Neural cell (in vitro differentiated cells): ENCODE measurements at regions not wholly inside any gene's neighbourhood (a gene's known extent, or its start where the extent isn't known, plus 50 kb on each side); places are given as distances from the start of the nearest gene placed in this dataset.

Experiments
- EP300 ChIP-seq: fragments of 450-650 bp; conservative IDR thresholded peaks from 2 replicates; pipeline ENCODE4 v1.6.1; 2014; ENCODE audit warnings: antibody characterized with exemption, mild to moderate bottlenecking, moderate library complexity; ENCODE audit not compliant: poor library complexity, severe bottlenecking
- EZH2 ChIP-seq: fragments of 200-600, 300-800 bp; shearing (Covaris generic), sonication (generic); IDR thresholded peaks from 2 replicates; pipeline ENCODE4 v1.6.1; 2014; ENCODE audit warnings: antibody characterized with exemption, low read length, borderline replicate concordance, mild to moderate bottlenecking; ENCODE audit not compliant: insufficient read depth, poor library complexity, severe bottlenecking
- MXI1 ChIP-seq: fragments of 450-650 bp; conservative IDR thresholded peaks from 2 replicates; pipeline ENCODE4 v1.6.1; 2014; ENCODE audit warnings: antibody characterized with exemption, mild to moderate bottlenecking; ENCODE audit not compliant: poor library complexity, severe bottlenecking
- POLR2AphosphoS5 ChIP-seq: IDR thresholded peaks from 2 replicates; pipeline ENCODE4 v1.6.1; 2012
- RAD21 ChIP-seq: fragments of 450-650 bp; conservative IDR thresholded peaks from 2 replicates; pipeline ENCODE4 v1.6.1; 2014; ENCODE audit warnings: antibody characterized with exemption, mild to moderate bottlenecking, moderate library complexity
- TAF1 ChIP-seq: IDR thresholded peaks from 2 replicates; pipeline ENCODE4 v1.6.1; 2012; ENCODE audit warnings: low read depth
- TF ChIP-seq, protein P1 (sequence below): fragments of 450-650 bp; IDR thresholded peaks from 2 replicates; pipeline ENCODE4 v1.5.1; 2014; ENCODE audit warnings: antibody characterized with exemption, mild to moderate bottlenecking, moderate library complexity; ENCODE audit not compliant: poor library complexity, severe bottlenecking
- TF ChIP-seq, protein P2 (sequence below): IDR thresholded peaks from 2 replicates; pipeline ENCODE4 v1.6.1; 2012; ENCODE audit warnings: borderline replicate concordance

DNA sequence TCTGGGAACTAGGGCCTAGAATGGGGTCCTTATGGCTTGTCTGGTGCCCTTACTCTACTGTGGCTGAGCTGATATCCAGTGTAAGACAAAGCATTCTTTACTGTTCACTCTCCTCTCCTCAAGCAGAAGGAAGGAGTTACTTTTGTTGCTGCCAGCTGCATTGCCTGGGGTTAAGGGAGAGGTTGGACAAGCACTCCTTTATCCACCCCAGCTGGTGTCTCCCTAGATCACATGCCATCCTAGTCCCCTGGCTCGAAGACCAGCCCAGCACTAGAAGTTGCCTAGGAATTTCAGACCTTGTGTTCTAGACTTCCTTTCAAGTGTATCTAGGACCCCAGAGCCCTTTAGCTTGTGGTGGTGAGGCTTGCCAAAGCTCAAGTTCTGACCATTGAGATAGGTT is 1051.5 kb upstream of the C9orf72 start:
- TF ChIP-seq, protein P1, sequence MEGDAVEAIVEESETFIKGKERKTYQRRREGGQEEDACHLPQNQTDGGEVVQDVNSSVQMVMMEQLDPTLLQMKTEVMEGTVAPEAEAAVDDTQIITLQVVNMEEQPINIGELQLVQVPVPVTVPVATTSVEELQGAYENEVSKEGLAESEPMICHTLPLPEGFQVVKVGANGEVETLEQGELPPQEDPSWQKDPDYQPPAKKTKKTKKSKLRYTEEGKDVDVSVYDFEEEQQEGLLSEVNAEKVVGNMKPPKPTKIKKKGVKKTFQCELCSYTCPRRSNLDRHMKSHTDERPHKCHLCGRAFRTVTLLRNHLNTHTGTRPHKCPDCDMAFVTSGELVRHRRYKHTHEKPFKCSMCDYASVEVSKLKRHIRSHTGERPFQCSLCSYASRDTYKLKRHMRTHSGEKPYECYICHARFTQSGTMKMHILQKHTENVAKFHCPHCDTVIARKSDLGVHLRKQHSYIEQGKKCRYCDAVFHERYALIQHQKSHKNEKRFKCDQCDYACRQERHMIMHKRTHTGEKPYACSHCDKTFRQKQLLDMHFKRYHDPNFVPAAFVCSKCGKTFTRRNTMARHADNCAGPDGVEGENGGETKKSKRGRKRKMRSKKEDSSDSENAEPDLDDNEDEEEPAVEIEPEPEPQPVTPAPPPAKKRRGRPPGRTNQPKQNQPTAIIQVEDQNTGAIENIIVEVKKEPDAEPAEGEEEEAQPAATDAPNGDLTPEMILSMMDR = no peak
- TF ChIP-seq, protein P2, sequence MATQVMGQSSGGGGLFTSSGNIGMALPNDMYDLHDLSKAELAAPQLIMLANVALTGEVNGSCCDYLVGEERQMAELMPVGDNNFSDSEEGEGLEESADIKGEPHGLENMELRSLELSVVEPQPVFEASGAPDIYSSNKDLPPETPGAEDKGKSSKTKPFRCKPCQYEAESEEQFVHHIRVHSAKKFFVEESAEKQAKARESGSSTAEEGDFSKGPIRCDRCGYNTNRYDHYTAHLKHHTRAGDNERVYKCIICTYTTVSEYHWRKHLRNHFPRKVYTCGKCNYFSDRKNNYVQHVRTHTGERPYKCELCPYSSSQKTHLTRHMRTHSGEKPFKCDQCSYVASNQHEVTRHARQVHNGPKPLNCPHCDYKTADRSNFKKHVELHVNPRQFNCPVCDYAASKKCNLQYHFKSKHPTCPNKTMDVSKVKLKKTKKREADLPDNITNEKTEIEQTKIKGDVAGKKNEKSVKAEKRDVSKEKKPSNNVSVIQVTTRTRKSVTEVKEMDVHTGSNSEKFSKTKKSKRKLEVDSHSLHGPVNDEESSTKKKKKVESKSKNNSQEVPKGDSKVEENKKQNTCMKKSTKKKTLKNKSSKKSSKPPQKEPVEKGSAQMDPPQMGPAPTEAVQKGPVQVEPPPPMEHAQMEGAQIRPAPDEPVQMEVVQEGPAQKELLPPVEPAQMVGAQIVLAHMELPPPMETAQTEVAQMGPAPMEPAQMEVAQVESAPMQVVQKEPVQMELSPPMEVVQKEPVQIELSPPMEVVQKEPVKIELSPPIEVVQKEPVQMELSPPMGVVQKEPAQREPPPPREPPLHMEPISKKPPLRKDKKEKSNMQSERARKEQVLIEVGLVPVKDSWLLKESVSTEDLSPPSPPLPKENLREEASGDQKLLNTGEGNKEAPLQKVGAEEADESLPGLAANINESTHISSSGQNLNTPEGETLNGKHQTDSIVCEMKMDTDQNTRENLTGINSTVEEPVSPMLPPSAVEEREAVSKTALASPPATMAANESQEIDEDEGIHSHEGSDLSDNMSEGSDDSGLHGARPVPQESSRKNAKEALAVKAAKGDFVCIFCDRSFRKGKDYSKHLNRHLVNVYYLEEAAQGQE = no peak
- no peak for TF ChIP-seq POLR2AphosphoS5
- no peak for TF ChIP-seq RAD21
- no peak for TF ChIP-seq MXI1
- no peak for TF ChIP-seq TAF1
- no peak for TF ChIP-seq EP300
- no peak for TF ChIP-seq EZH2
